ENCODE measurements at regions not wholly inside any gene's neighbourhood (a gene's known extent, or its start where the extent isn't known, plus 50 kb on each side); places are given as distances from the start of the nearest gene placed in this dataset.

DNA sequence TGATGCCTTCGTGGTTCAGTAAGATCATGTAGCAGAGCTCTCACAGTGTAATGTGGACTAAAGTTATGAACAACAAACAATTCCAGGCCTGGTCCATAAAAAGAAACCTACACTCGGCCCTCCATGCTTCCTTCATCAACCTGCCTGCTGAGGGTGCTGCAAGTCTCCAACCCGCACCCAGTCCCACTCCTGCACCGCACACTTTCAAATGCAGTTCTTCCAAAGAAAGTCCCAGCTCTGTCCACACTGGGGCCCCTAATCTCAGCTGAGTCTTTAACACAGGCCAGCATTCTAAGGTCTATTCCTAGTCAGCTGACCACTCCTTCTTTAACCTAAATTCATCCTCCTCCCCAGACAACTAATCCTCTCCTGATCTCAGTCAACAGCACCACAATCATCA is 71.5 kb upstream of the NR5A2 start:
- no peaks in the 10 kb centered on the region for H3K4me1 ChIP-seq (ENCODE audit: control insufficient read depth in 2 of 3, insufficient read depth in 2 of 3, low read depth in 1 of 3, low read length in 3 of 3)
- no peak for TF ChIP-seq CTCF (IDR thresholded peaks at IDR 0.05; ENCODE audit: borderline replicate concordance, extremely low read depth, insufficient read depth)
- DNase-seq (no peak), FAIRE-seq (no peak)
- no peak overlapping the region for H3K27ac ChIP-seq (ENCODE audit: low read depth in 2 of 2, low read length in 2 of 2)
- no peak overlapping the region for H3K9ac ChIP-seq (ENCODE audit: low read length in 3 of 3)
- intact Hi-C loops (cut with DNase I) = no loop called here
- H3K4me3 ChIP-seq (ENCODE audit: low read length in 3 of 3) = no peak overlapping the region
- no peaks in the 10 kb centered on the region for H3K27me3 ChIP-seq (ENCODE audit: control insufficient read depth, insufficient read depth, low read length)
- no peaks in the 10 kb centered on the region for H3K36me3 ChIP-seq (ENCODE audit: control insufficient read depth in 2 of 3, insufficient read depth in 3 of 3, low read length in 3 of 3)
- no peaks in the 10 kb centered on the region for H3K9me3 ChIP-seq (ENCODE audit: control insufficient read depth in 2 of 3, insufficient read depth in 1 of 3, low read length in 3 of 3)

DNA sequence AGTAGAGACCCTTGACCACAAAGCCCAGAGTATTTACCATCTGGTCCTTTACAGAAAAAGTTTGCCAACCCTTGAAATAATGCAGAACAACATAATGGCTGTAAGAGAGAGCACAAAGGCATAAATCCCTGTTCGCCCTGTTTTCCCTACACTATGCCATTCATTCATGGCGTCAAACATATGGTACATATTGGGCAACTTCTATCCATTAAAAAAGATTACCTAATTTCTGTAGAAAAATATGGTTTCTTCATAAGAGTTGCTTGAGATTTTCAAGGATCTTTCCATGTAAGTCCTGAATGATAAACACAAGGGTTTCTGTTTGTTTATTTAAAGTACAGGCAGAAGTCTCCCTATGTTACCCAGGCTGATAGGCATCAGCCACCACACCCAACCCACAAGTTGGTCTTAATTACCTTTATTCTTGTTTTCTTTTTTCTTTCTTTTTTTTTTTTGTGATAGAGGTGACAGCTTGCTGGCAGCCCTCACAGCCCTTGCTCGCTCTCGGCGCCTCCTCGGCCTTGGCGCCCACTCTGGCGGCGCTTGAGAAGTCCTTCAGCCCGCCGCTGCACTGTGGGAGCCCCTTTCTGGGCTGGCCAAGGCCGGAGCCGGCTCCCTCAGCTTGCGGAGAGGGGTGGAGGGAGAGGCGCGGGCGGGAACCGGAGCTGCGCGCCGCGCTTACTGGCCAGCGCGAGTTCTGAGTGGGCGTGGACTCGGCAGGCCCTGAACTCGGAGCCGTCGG is 68.3 kb upstream of the NR5A2 start:
- TF ChIP-seq CTCF (IDR thresholded peaks at IDR 0.05; ENCODE audit: borderline replicate concordance, extremely low read depth, insufficient read depth) = no peak
- Histone ChIP-seq H3K27me3 (ENCODE audit: control insufficient read depth, insufficient read depth, low read length) (no peaks in the 10 kb centered on the region), H3K4me1 (ENCODE audit: control insufficient read depth in 2 of 3, insufficient read depth in 2 of 3, low read depth in 1 of 3, low read length in 3 of 3) (no peaks in the 10 kb centered on the region), H3K9me3 (ENCODE audit: control insufficient read depth in 2 of 3, insufficient read depth in 1 of 3, low read length in 3 of 3) (no peaks in the 10 kb centered on the region), H3K27ac (ENCODE audit: low read depth in 2 of 2, low read length in 2 of 2) (no peak overlapping the region), H3K36me3 (ENCODE audit: control insufficient read depth in 2 of 3, insufficient read depth in 3 of 3, low read length in 3 of 3) (no peaks in the 10 kb centered on the region), H3K9ac (ENCODE audit: low read length in 3 of 3) (no peak overlapping the region), H3K4me3 (ENCODE audit: low read length in 3 of 3) (no peak overlapping the region)
- intact Hi-C loops (cut with DNase I) = no loop called here
- no peak for DNase-seq
- FAIRE-seq = no peak

- H3K27me3 ChIP-seq (ENCODE audit: control insufficient read depth, insufficient read depth, low read length) = no peaks in the 10 kb centered on the region
- DNase-seq (no peak), FAIRE-seq (no peak)
- no peak overlapping the region for H3K9ac ChIP-seq (ENCODE audit: low read length in 3 of 3)
- intact Hi-C loops (cut with DNase I) = no loop called here
- H3K9me3 ChIP-seq (ENCODE audit: control insufficient read depth in 2 of 3, insufficient read depth in 1 of 3, low read length in 3 of 3) = no peaks in the 10 kb centered on the region
- H3K4me1 ChIP-seq (ENCODE audit: control insufficient read depth in 2 of 3, insufficient read depth in 2 of 3, low read depth in 1 of 3, low read length in 3 of 3) = no peaks in the 10 kb centered on the region
- no peak overlapping the region for H3K27ac ChIP-seq (ENCODE audit: low read depth in 2 of 2, low read length in 2 of 2)
- TF ChIP-seq CTCF (IDR thresholded peaks at IDR 0.05; ENCODE audit: borderline replicate concordance, extremely low read depth, insufficient read depth) = no peak
- H3K4me3 ChIP-seq (ENCODE audit: low read length in 3 of 3) = no peak overlapping the region
- H3K36me3 ChIP-seq (ENCODE audit: control insufficient read depth in 2 of 3, insufficient read depth in 3 of 3, low read length in 3 of 3) = no peaks in the 10 kb centered on the region
Measured at GRCh38 chr1:199959775-199960110, 67.8 kb upstream of the NR5A2 start.

DNA sequence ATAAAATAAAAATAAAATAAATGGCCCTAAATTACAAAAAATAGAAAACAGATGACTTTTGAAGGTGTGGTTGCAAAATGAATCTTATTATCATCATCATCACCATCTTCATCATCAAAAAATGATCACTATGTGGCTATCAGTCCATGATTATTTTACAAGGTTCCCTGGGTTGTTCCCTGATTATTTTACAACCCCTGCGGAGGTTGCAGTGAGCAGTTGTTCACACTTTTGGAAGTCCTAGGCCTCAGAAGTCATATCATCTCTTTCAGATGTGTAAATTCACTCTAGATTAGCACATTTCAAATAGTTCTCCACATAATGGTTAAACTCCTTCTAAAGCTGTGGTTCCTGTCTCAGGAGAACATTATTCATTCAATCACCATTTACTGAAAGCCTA is 57.4 kb upstream of the NR5A2 start:
- TF ChIP-seq CTCF (IDR thresholded peaks at IDR 0.05; ENCODE audit: borderline replicate concordance, extremely low read depth, insufficient read depth) = no peak
- FAIRE-seq (no peak), DNase-seq (no peak)
- Histone ChIP-seq H3K27ac (ENCODE audit: low read depth in 2 of 2, low read length in 2 of 2) (no peak overlapping the region), H3K9me3 (ENCODE audit: control insufficient read depth in 2 of 3, insufficient read depth in 1 of 3, low read length in 3 of 3) (no peaks in the 10 kb centered on the region), H3K4me3 (ENCODE audit: low read length in 3 of 3) (no peak overlapping the region), H3K4me1 (ENCODE audit: control insufficient read depth in 2 of 3, insufficient read depth in 2 of 3, low read depth in 1 of 3, low read length in 3 of 3) (no peaks in the 10 kb centered on the region), H3K9ac (ENCODE audit: low read length in 3 of 3) (no peak overlapping the region), H3K36me3 (ENCODE audit: control insufficient read depth in 2 of 3, insufficient read depth in 3 of 3, low read length in 3 of 3) (no peaks in the 10 kb centered on the region), H3K27me3 (ENCODE audit: control insufficient read depth, insufficient read depth, low read length) (no peaks in the 10 kb centered on the region)
- intact Hi-C loops (cut with DNase I) = no loop called here

Data from kidney (tissue), 13 donors.